ENCODE measurements at regions not wholly inside any gene's neighbourhood (a gene's known extent, or its start where the extent isn't known, plus 50 kb on each side); places are given as distances from the start of the nearest gene placed in this dataset.

- H3K4me3 ChIP-seq: no peak overlapping the region
- no peaks in the 10 kb centered on the region for H3K4me1 Mint-ChIP-seq
- H3K4me2 ChIP-seq: no peak overlapping the region
- no peaks in the 10 kb centered on the region for H3K36me3 ChIP-seq
- no peak overlapping the region for H3K27ac ChIP-seq
- H3K9me3 Mint-ChIP-seq: no peaks in the 10 kb centered on the region
- no peak overlapping the region for H3K9ac ChIP-seq
- no peak overlapping the region for H2AFZ ChIP-seq (replicated peaks)
- no peak for DNase-seq (ENCODE audit: low spot score)
- no peaks in the 10 kb centered on the region for H4K20me1 ChIP-seq (ENCODE audit: low read depth)
- no peak for TF ChIP-seq CTCF (IDR thresholded peaks at IDR 0.05)
- no peak for TF ChIP-seq EZH2 (IDR thresholded peaks at IDR 0.05)
- TF ChIP-seq EZH2phosphoT487 (IDR thresholded peaks at IDR 0.05): no peak
- H3K4me1 ChIP-seq: no peaks in the 10 kb centered on the region
- no peak overlapping the region for H3K4me3 Mint-ChIP-seq
- no peak overlapping the region for H3K27ac Mint-ChIP-seq
- no peaks in the 10 kb centered on the region for H3K9me3 ChIP-seq (ENCODE audit: low read depth)
- no peaks in the 10 kb centered on the region for H3K27me3 ChIP-seq
- no peaks in the 10 kb centered on the region for H3K36me3 Mint-ChIP-seq
- no peaks in the 10 kb centered on the region for H3K79me2 ChIP-seq (ENCODE audit: low read depth)
- no peaks in the 10 kb centered on the region for H3F3A ChIP-seq (ENCODE audit: low read depth)
- no peaks in the 10 kb centered on the region for H3K27me3 Mint-ChIP-seq (ENCODE audit: insufficient read depth, low read depth)
Observed at GRCh38 chr1:214997685-214998084, 84.9 kb upstream of the KCNK2 start.

GRCh38 chr1:215001419-215002021 is 81.0 kb upstream of the KCNK2 start:
- Histone ChIP-seq H4K20me1 (ENCODE audit: low read depth) (no peaks in the 10 kb centered on the region), H3F3A (ENCODE audit: low read depth) (no peaks in the 10 kb centered on the region), H3K4me2 (no peak overlapping the region), H3K4me1 (no peaks in the 10 kb centered on the region), H3K27ac (no peak overlapping the region), H3K9ac (no peak overlapping the region), H3K4me3 (no peak overlapping the region), H2AFZ (replicated peaks) (no peak overlapping the region), H3K9me3 (ENCODE audit: low read depth) (no peaks in the 10 kb centered on the region), H3K79me2 (ENCODE audit: low read depth) (no peaks in the 10 kb centered on the region), H3K36me3 (no peaks in the 10 kb centered on the region), H3K27me3 (no peaks in the 10 kb centered on the region)
- no peak for DNase-seq (ENCODE audit: low spot score)
- no peaks in the 10 kb centered on the region for H3K4me1 Mint-ChIP-seq
- no peak overlapping the region for H3K4me3 Mint-ChIP-seq
- H3K27ac Mint-ChIP-seq: no peak overlapping the region
- H3K36me3 Mint-ChIP-seq: no peaks in the 10 kb centered on the region
- H3K27me3 Mint-ChIP-seq (ENCODE audit: insufficient read depth, low read depth): no peaks in the 10 kb centered on the region
- H3K9me3 Mint-ChIP-seq: no peaks in the 10 kb centered on the region
- no peak for TF ChIP-seq EZH2phosphoT487 (IDR thresholded peaks at IDR 0.05)
- TF ChIP-seq EZH2 (IDR thresholded peaks at IDR 0.05): no peak
- TF ChIP-seq CTCF (IDR thresholded peaks at IDR 0.05): no peak

- no peaks in the 10 kb centered on the region for H3K4me1 Mint-ChIP-seq
- no peak for DNase-seq (ENCODE audit: low spot score)
- Histone ChIP-seq H3F3A (ENCODE audit: low read depth) (no peaks in the 10 kb centered on the region), H3K9me3 (ENCODE audit: low read depth) (no peaks in the 10 kb centered on the region), H3K36me3 (no peaks in the 10 kb centered on the region), H3K27ac (no peak overlapping the region), H3K4me3 (no peak overlapping the region), H3K4me2 (no peak overlapping the region), H2AFZ (replicated peaks) (no peak overlapping the region), H3K9ac (no peak overlapping the region), H3K4me1 (no peaks in the 10 kb centered on the region), H3K79me2 (ENCODE audit: low read depth) (no peaks in the 10 kb centered on the region), H4K20me1 (ENCODE audit: low read depth) (no peaks in the 10 kb centered on the region), H3K27me3 (no peaks in the 10 kb centered on the region)
- TF ChIP-seq CTCF (IDR thresholded peaks at IDR 0.05) (no peak), EZH2 (IDR thresholded peaks at IDR 0.05) (no peak), EZH2phosphoT487 (IDR thresholded peaks at IDR 0.05) (no peak)
- H3K27ac Mint-ChIP-seq: no peak overlapping the region
- H3K36me3 Mint-ChIP-seq: no peaks in the 10 kb centered on the region
- no peaks in the 10 kb centered on the region for H3K9me3 Mint-ChIP-seq
- H3K27me3 Mint-ChIP-seq (ENCODE audit: insufficient read depth, low read depth): no peaks in the 10 kb centered on the region
- H3K4me3 Mint-ChIP-seq: no peak overlapping the region
Observed at GRCh38 chr1:215002471-215002870, 80.1 kb upstream of the KCNK2 start.
